ENCODE measurements at regions not wholly inside any gene's neighbourhood (a gene's known extent, or its start where the extent isn't known, plus 50 kb on each side); places are given as distances from the start of the nearest gene placed in this dataset. TPM values are rescaled to one million over a fixed set of nuclear protein-coding genes. Genes with fewer than 3 reads are reported as not detected.

GRCh38 chr4:187944179-187944578, 51.4 kb upstream of the ZFP42 start:
- DNase-seq = no peak

Small RNA genes lying in the stretch of these regions (small RNA-seq; reads per million reads assigned to genes)
- gene MRPS36P2 (ENCODE audit: low replicate concordance) = not detected
